Stimulated activated CD8-positive, alpha-beta memory T cell treated with anti-CD3 and anti-CD28 coated beads, Interleukin-4, amount 100 ng/mL, for 48 hours (primary cell): ENCODE measurements at regions not wholly inside any gene's neighbourhood (a gene's known extent, or its start where the extent isn't known, plus 50 kb on each side); places are given as distances from the start of the nearest gene placed in this dataset.

Experiments
- DNase-seq: peaks from one replicate; pipeline ENCODE4 v3.0.0-alpha.2; 2020

DNA sequence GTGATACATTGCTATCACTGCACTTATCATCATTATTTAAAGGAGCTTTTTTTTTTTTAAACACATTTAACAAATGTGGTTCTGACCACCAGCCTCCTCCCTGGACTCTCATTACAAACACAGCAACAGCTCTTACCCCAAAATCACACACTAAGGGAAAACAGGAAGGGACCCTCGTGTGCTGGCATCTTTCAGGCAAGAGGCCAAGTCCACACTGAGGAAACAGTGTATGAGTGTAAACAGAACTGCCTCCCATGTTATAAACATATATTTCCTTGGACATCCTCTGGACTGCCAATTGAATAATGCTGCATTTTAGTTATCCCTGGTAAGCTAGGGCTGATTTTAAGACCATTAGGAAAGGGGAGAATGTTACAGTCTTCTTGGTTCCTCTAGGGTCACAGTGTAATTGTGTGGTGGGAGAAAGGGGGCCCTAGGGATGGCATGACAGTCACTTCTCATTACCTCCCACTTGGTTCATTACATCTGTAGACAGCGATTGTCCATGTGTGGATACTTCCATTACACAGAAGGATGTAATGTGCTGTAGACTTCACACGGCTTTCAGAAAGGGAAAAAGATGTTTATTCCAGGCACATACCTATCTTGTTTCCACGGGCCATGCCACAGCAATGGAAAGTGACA, 244.6 kb upstream of the TET2 start:
- no peak for DNase-seq

DNA sequence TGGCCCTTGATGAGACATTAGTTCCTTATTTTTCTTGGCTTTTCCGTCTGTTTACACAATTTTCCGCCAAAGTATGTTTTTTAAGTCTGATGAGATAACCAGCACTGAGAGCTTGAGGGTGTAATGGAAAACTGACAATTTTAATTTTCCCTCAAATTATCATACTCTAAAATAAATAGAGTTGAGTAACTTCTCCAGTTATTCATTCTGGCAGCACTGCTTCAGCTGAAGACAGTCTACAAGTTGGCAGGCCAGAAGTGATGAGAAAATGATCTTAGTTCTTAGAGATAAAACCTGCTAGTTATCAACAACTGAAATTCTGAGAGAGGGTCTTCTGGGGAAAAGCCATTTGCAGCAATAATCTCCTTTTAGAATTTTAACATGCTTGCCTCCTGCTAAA, 241.6 kb upstream of the TET2 start:
- no peak for DNase-seq

DNA sequence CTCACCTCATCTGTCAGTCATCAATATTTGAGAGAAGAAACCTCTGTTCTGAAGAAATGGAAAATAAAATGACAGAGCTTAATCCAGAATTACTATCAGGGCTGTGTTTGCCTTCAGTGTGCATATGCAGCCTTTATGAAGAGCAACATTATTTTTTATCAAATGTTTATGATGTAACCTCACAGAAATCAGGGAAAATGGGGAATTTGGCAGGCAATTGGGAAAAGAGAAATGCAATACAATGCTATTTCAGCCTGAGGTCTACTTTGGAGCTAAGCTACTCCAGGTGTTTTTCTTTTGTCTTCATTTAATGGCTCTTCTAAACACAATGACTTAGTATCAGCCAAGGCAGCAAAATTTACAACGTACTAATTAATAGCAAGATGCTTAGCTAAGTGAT, 241.1 kb upstream of the TET2 start:
- DNase-seq, result no peak

DNA sequence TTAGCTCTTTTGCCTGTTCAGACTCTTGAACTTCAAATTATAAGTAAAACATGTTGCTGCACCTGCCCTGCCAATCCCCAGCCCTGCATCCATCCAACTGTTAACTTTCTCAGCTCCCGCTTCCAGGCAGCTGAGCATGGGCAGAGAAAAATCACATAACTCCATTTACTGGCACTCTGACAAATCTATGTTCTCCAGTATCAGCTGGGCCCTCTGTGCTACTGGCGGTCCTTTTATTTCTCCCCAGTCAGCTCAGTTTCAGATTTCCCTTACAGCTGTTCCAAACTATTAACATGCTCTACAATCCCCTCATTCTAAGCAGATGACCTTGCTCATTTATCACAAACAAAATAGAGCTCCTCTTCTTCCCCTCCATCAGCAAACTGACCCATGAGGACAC, 240.4 kb upstream of the TET2 start:
- no peak for DNase-seq

DNA sequence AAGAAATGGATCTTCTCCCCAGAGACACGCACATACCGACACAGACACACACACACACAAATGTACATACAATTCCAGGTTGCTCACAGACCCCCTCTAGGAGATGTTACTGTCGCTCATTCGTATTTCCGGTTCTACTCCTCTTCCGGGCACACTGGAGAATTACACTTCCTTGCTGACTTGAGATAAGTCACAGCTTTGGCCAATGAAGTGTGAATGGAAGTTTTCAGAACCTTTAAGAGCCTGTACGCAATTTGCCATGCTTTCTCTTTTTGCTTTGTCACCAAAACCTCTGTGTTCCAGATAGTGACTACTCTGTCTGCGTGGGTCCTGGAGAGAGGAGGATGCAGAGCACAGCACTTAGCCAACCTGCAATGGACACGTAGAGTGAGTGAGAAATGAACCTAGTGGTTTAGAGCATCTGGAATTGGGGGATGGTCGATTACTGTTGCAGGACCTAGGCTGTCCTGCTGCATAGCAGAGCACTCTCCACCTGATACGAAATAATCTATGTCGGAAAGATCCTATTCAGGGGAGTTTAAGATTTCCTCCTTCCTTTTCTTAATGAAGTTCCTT, 239.5 kb upstream of the TET2 start:
- no peak for DNase-seq

DNA sequence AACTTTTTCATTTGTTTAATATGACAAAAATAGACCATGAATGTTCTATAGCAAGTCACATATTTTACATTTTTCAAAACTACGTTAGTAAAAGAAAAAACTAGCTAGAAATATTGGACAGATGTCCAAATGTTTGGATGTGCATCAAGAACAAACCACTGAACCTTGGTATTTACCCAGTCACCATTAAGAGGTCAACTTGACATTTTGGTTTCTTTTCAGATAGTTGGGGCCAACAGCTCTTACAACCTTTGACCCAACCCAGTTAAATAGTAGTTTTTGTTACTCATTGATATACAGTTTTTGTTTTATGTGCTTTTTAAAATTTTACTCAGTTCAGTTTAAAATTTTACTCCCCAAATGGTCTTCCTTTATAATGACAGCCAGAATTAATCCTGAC, 238.7 kb upstream of the TET2 start:
- no peak for DNase-seq

DNA sequence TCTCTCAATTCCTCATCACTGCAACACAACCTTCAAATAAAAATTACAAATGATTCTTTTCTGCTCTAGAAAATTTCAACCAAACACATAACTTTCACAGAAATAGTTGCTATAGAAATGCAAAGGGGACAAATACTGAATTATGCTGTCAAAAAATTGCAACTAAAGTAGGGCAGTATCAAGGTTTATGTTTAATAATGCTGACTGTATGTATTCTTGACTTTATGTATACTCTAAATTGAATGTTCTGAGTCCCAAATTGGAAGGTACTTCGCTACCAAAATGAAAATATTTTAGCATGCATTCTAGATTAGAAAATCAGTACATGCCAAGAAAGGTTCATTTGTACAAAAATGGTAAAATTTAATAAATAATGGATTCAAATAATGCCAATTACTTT, 237.3 kb upstream of the TET2 start:
- no peak for DNase-seq

DNA sequence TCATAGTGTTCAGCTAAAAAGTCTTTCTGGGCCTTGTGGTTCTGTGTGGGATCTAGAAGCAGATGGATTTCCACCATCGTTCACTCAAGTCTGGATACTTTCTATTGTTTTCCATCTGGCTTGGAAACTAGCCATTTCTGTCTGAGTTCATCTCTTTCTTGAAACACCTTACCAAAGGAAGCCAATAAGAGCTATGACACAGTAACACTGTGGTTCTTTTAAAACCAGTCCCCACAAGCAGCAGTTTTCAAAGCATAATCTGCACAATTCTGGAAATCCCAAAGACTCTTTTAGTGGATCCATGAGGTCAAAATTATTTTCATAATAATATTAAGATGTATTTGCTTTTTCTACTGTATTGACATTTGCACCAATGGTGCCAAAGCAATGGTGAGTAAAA, 234.2 kb upstream of the TET2 start:
- no peak for DNase-seq

DNA sequence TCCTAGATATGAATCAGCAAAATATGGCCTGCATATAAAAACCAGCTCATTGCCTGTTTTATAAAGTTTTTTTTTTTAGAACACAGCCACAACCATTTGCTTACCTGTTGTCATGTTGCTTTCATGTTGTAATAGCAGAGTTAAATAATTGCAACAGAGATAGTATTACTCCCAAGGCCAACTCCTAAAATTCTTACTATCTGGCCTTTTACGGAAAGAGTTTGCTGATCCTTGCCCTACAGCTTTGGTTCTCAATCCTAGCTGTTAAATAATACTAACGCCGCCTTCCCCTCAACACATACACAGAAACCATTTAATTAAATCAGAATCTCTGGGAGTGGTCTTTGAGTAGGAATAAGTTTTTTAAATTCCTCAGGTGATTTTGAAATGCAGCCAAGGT, 231.3 kb upstream of the TET2 start:
- DNase-seq, result no peak

DNA sequence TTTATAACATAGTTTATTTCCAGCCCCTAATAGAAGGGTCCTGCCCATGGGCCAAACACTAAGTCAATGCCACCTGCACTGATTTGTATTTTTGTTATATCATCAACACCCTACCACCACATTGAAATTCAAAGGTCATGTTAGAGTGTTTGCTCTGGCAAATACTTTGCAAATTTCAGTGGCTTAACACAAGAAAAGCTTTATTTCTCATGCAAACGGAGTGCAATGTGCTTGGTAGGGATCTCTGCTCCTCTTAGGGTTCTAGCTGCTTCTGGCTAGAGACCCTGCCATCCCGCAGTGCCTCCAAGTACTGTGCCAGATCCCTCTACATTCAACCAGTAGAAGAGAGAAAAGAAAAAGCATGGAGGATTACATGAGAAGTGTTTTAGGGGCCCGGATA, 230.8 kb upstream of the TET2 start:
- DNase-seq, result no peak

DNA sequence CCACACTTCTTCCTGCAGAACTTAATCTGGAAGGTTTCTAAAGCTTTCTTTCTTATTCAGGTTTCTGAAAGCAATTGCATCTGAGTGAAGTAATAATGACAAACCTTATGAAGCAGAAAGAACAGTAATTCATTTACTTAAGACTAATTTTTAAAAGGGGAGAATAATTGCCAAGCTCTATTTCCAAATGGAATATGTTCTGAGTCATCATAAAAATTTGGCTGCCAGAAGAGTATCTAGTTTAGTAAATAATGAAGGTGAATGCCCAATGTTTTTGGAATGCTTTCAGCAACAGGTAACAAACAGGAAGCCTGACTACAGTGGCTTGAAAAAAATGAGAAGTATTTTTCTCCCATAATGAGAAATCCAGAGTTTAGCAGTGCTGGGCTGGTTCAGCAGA, 227.3 kb upstream of the TET2 start:
- DNase-seq, result no peak

DNA sequence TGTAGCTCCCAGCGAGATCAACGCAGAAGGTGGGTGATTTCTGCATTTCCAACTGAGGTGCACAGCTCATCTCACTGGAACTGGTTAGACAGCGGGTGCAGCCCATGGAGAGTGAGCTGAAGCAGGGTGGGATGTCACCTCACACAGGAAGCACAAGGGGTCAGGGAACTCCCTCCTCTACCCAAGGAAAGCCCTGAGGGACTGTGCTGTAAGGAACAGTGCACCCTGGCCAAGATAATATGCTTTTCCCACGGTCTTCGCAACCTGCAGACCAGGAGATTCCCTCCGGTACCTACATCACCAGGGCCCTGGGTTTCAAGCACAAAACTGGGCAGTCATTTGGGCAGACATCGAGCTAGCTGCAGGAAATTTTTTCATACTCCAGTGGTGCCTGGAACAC, 216.4 kb upstream of the TET2 start:
- DNase-seq, result no peak

DNA sequence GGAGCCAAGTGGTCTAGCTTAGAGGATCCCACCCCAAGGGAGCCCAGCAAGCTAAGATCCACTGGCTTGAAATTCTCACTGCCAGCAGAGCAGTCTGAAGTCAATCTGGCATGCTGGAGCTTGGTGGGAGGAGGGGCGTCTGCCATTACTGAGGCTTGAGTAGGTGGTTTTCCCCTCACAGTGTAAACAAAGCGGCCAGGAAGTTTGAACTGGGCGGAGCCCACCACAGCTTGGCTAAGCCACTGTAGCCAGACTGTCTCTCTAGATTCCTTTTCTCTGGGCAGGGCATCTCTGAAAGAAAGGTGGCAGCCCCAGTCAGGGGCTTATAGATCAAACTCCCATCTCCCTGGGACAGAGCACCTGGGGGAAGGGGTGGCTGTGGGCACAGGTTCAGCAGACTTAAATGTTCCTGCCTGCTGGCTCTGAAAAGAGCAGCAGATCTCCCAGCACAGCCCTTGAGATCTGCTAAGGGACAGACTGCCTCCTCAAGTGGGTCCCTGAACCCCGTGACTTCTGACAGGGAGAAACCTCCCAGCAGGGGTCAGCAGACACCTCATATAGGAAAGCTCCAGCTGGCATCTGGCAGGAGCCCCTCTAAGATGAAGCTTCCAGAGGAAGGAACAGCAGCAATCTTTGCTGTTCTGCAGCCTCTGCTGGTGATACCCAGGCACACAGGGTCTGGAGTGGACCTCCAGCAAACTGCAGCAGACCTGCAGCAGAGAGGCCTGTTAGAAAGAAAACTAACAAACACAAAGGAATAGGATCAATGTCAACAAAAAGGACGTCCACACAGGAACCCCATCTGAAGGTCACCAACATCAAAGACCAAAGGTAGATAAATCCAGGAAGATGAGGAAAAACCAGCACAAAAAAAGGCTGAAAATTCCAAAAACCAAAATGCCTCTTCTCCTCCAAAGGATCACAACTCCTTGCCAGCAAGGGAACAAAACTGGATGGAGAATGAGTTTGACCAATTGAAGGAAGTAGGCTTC, 215.6 kb upstream of the TET2 start:
- peak; percentile 74 for DNase-seq

DNA sequence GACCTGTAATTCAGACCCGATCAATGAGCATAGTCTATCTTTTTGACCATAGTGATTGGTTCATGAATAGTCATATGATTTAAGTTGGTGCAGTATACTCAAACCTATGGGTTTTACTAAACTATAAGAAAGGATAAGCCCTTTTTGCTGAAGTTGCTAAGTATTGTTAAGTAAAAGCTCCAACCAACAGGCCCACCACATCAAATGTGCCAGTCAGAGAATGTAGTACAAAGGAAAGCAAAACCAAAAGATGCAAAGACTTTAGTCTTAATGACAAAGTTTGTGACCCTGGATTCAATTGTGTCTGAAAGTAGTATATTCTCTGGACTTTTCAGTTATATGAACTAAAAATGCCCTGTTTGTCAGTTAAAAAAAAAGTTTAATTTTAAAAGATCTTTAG, 208.1 kb upstream of the TET2 start:
- no peak for DNase-seq

DNA sequence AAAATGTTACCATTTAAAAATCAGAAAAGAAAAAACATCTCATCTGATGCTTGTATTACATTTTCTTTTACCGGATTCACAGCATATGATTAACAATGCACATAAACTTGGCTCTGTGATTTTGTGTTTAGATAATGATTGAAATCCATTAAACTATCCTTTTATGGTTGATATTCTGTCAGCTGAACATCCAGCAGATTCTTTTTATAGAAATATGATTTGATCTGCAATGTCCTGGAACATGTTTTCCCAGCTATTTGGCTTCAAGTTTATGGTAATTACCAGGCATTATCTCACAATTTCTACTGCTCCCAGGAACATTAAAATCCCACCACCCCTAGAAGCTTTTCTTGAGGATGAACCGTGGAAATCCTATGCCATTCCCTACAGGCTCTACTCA, 205.7 kb upstream of the TET2 start:
- no peak for DNase-seq

DNA sequence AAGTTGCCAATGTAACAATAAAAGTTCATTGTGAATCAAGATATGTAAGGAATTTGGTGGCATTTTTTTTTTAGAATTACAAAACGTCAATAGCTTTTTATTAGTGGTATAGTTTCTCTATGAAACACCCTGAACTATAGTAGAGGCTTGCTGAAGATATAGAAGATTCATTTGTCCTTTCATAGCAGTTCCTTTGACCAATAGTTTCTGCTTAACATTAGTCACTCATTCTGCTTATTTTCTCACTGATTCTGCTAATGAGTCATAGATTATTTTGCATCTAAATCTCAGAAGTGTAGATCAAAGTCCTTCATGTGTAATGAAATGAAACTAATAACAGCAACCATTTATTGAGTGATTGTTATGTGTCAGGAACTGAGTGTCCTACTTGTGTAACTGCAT, 205.0 kb upstream of the TET2 start:
- no peak for DNase-seq

DNA sequence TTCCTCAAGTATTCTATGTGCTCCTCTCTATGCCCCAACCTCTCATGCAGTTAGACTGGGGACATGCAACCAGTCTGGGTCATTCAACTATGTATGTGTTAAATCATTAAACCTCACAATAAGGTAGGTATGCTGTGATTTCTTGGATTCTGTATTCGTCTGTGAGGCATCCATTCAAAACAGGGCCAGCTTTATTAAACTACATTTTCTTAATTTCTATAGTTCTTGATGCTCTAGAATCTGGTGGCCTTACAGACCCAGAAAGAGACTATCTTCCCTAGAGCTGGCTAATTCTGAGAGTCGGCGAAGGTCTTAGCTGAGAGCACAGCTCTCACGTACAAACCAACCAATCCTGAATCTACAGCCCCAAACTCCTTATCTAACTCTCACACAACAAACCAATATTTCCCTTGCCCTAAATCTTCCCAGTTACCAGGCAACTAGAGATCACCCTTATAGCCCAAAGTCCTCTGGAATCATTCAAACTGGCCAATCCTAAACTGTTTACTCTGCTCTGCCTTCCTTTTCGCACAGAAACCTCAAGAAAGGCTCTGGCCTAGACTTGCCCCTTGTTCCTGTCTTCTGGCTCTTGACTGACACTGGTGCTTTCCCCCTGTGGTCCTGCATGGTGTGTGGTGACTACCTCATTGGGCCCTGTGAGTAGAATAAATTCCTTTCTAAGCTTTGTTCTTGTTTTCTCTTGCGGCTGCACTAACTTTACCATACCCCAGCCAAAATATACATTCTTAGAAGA, 203.5 kb upstream of the TET2 start:
- peak; percentile 29 for DNase-seq

DNA sequence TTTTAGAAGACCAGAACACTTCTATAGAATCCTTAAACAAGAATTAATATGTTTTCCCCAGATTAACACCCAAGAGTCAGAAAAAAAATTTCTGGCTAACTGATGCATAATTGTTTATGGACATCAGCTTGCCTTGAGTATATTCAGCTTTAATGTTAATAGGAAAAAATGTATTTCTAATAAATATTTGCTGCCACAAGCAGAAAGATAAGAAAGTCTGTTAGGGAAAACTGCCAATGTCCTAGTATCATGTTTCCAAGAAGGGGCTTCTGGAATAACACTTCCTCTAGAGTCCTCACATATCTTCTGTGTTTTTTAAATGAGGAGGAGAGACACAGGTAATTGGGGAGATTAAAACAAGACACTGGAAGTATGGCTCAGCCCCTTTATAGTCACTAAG, 202.1 kb upstream of the TET2 start:
- no peak for DNase-seq

DNA sequence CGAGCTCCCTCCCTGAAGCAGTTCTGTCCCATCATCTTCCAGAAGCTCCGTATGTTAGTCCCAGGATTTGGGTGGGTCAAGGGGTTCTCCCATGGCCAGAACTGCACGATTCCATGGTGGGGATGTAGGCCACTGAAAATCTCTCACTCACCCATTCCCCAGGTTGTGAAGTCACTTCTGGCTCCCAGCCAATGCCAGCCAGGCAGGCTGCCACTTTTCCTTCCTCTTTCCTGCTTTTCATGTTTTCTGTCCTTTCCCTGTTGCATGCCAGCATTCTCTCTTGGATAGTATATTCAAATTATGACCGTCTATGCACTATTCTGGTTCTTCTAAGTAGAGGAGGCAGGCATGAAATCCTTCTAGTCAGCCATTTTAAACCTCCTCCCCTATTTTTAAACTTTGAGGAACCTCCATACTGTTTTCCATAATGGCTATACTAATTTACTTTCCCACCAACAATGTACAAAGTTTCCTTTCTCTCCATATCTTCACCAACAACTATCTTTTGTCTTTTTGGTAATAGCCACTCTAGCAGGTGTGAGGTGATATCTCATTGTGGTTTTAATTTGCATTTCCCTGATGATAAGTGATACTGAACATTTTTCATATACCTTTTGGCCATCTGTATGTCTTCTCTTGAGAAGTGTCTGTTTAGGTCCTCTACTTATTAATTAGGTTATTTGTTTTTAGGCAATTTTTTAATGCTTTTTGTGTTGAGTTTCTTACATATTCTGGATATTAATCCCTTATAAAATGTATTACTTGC, 182.1 kb upstream of the TET2 start:
- DNase-seq, result no peak

DNA sequence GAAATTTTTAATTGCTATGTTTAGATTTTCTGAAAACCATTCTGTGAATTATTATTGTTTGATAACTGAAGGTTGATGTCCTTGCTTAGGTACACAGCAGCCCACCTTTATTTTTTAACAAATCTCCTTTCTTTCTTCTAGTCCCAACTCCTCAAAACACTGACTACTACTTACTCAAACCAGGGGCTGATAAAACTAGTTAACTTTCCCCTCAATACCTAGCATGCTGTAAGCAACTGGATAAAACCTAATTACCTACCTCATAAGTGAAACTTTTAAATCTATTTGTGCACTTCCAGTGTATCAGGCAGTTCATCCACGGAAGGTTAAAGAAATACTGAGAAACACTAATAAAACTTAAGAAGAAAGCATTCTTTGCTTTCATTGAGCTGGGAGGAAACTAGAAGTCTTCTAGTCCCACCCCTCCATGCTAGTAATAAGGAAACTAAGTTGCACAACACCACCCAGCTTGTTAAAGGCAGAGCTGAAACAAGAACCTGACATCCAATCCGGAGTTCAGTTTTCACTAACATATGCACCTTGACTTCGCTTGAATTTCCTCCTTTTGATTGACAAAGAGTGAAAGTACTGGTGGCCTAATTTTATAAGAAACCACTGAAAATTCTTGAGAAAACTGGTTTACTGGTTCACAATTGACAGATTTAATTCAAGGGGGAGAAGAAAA, 180.2 kb upstream of the TET2 start:
- peak; percentile 36 for DNase-seq

DNA sequence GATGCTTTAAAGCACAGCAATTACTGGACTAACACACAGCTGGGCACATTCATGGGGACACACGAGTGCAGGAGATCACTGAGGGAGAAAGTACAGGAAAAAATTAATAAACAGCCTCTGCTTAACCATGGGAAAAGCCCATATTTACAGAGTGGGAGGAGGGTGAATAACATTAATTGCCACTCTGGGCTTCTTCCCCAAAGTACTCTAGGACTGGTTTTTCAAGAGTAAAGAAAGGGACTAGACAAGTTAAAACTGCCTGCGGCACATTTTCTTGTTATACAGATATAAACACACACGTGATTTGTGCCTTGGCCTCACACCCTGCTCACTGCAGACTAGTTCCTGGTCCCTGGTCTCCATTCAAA, 179.7 kb upstream of the TET2 start:
- DNase-seq, result no peak
